NCI-H128 (cell line): ENCODE measurements at regions not wholly inside any gene's neighbourhood (a gene's known extent, or its start where the extent isn't known, plus 50 kb on each side); places are given as distances from the start of the nearest gene placed in this dataset.
A peak's percentile ranks its signal among the peaks of the same experiment; 100 is the strongest.

Experiments used
- DNase-seq: peaks from one replicate; lab custom pipeline; 2025; ENCODE audit not compliant: unreplicated experiment; lab: John Stamatoyannopoulos, UW

GRCh38 chr18:77501266-77501665, 251.6 kb downstream of the GALR1 start:
- no peak for DNase-seq

GRCh38 chr18:77505499-77505898, 255.9 kb downstream of the GALR1 start:
- no peak for DNase-seq

GRCh38 chr18:77512152-77512551, 262.5 kb downstream of the GALR1 start:
- no peak for DNase-seq

- no peak for DNase-seq
Measured at GRCh38 chr18:77517901-77518300, 268.3 kb downstream of the GALR1 start.

- no peak for DNase-seq
Measured at GRCh38 chr18:77520767-77521166, 271.1 kb downstream of the GALR1 start.

GRCh38 chr18:77522051-77522675, 272.5 kb downstream of the GALR1 start:
- no peak for DNase-seq

- no peak for DNase-seq
Measured at GRCh38 chr18:77524909-77525308, 275.3 kb downstream of the GALR1 start.

GRCh38 chr18:77526962-77527361, 277.3 kb downstream of the GALR1 start:
- no peak for DNase-seq

GRCh38 chr18:77528872-77529271, 279.2 kb downstream of the GALR1 start:
- DNase-seq: no peak

GRCh38 chr18:77529492-77530176, 280.0 kb downstream of the GALR1 start:
- peak; percentile 33 for DNase-seq

GRCh38 chr18:77530732-77531131, 281.1 kb downstream of the GALR1 start:
- DNase-seq: no peak

- no peak for DNase-seq
Measured at GRCh38 chr18:77539860-77540259, 290.2 kb downstream of the GALR1 start.

GRCh38 chr18:77544792-77545191, 295.1 kb downstream of the GALR1 start:
- no peak for DNase-seq

- no peak for DNase-seq
Measured at GRCh38 chr18:77547757-77548156, 298.1 kb downstream of the GALR1 start.

GRCh38 chr18:77548790-77549420, 299.3 kb downstream of the GALR1 start:
- no peak for DNase-seq

GRCh38 chr18:77550625-77551024, 301.0 kb downstream of the GALR1 start:
- no peak for DNase-seq

- DNase-seq: no peak
Measured at GRCh38 chr18:77551055-77551454, 301.4 kb downstream of the GALR1 start.

GRCh38 chr18:77552945-77553344, 303.3 kb downstream of the GALR1 start:
- DNase-seq: no peak

GRCh38 chr18:77554061-77554460, 304.4 kb downstream of the GALR1 start:
- DNase-seq: no peak

GRCh38 chr18:77557046-77557587, 307.5 kb downstream of the GALR1 start:
- DNase-seq: no peak

GRCh38 chr18:77559274-77559910, 309.7 kb downstream of the GALR1 start:
- no peak for DNase-seq
